CD4-positive, alpha-beta T cell (primary cell): ENCODE measurements at regions not wholly inside any gene's neighbourhood (a gene's known extent, or its start where the extent isn't known, plus 50 kb on each side); places are given as distances from the start of the nearest gene placed in this dataset.
A peak's percentile ranks its signal among the peaks of the same experiment; 100 is the strongest.

Experiments used
- ATAC-seq: fragments of 200-7000 bp; cut with Tn5 transposase; one replicate; pipeline ENCODE4 v1.10.0; 2022; ENCODE audit warnings: mild to moderate bottlenecking; ENCODE audit not compliant: poor library complexity
- CTCF ChIA-PET: fragments of 350-600 bp; sonication (Branson Sonifier 250); formaldehyde crosslinking; loops from one replicate; lab custom pipeline; 2021; ENCODE audit warnings: antibody characterized with exemption, inconsistent platforms; lab: Charles Lee
- POLR2A ChIA-PET: fragments of 350-600 bp; sonication (Branson Sonifier 250); formaldehyde crosslinking; loops from one replicate; lab custom pipeline; 2021; ENCODE audit warnings: antibody characterized with exemption, inconsistent platforms; lab: Charles Lee
- DNase-seq, 14 experiments: peaks; one replicate each; pipeline ENCODE4 v3.0.0-alpha.2; 2013 to 2020; ENCODE audit warnings: mixed read lengths in 2 of 14
- H3K27ac ChIP-seq, 2 donors: one replicate each; pipeline versions ENCODE4 v1.5.1 to v1.7.0; 2013; ENCODE audit warnings: low read length in 2 of 2, low read depth in 1 of 2, mild to moderate bottlenecking in 1 of 2
- H3K27me3 ChIP-seq, 2 experiments: 1 replicate in 1 of 2; 2 replicates in 1 of 2; pipeline versions ENCODE4 v1.6.1 to v1.7.0; 2013; ENCODE audit warnings: low read length in 2 of 2, control low read depth in 1 of 2, mild to moderate bottlenecking in 1 of 2, moderate library complexity in 1 of 2; ENCODE audit not compliant: insufficient read depth in 2 of 2, control insufficient read depth in 1 of 2
- H3K36me3 ChIP-seq: one replicate; pipeline ENCODE4 v1.6.1; 2013; ENCODE audit warnings: low read length, control low read depth; ENCODE audit not compliant: insufficient read depth
- H3K4me1 ChIP-seq: one replicate; pipeline ENCODE4 v1.6.1; 2013; ENCODE audit warnings: low read length, control low read depth; ENCODE audit not compliant: insufficient read depth
- H3K4me3 ChIP-seq: one replicate; pipeline ENCODE4 v1.5.1; 2013; ENCODE audit warnings: mild to moderate bottlenecking, low read length, moderate library complexity
- H3K9me3 ChIP-seq, 2 experiments: 1 replicate in 1 of 2; 2 replicates in 1 of 2; pipeline versions ENCODE4 v1.6.1 to v1.7.0; 2013; ENCODE audit warnings: low read length in 2 of 2, mild to moderate bottlenecking in 2 of 2, control low read depth in 1 of 2, moderate library complexity in 1 of 2; ENCODE audit not compliant: control insufficient read depth in 1 of 2, insufficient read depth in 1 of 2
- H3K27ac Mint-ChIP-seq: one replicate; pipeline ENCODE4 v1.8.0; 2020; ENCODE audit warnings: mixed read lengths
- H3K27me3 Mint-ChIP-seq: one replicate; pipeline ENCODE4 v1.8.0; 2021; ENCODE audit warnings: mixed read lengths
- H3K36me3 Mint-ChIP-seq: one replicate; pipeline ENCODE4 v1.8.0; 2021; ENCODE audit warnings: low read depth, mixed read lengths
- H3K4me1 Mint-ChIP-seq: one replicate; pipeline ENCODE4 v1.8.0; 2021; ENCODE audit warnings: low read depth, mixed read lengths
- H3K4me3 Mint-ChIP-seq: one replicate; pipeline ENCODE4 v1.8.0; 2020; ENCODE audit warnings: mild to moderate bottlenecking, mixed read lengths
- H3K9me3 Mint-ChIP-seq: one replicate; pipeline ENCODE4 v1.8.0; 2020; ENCODE audit warnings: mixed read lengths
- intact Hi-C, 2 experiments: fragments of 100-400 bp; cut with DNase I in 1 of 2; cut with micrococcal nuclease in 1 of 2; formaldehyde crosslinking; loops; one replicate each; pipeline versions ENCODE4 v1.15.1 to v1.9.0; 2023 to 2025; cut with DNase I, micrococcal nuclease
- TF ChIP-seq, protein P1 (sequence below): fragments of 200-600 bp; IDR thresholded peaks from one replicate; pipeline ENCODE4 v1.8.0; 2022; ENCODE audit warnings: antibody characterized with exemption, mild to moderate bottlenecking

GRCh38 chr2:8494151-8494550, 187.7 kb upstream of the ID2 start:
- no peak overlapping the region for H3K27ac Mint-ChIP-seq

GRCh38 chr2:8494589-8494988, 187.3 kb upstream of the ID2 start:
- Histone ChIP-seq H3K27me3 (no peaks in the 10 kb centered on the region), H3K36me3 (no peaks in the 10 kb centered on the region), H3K4me1 (peaks cover 11% of the 10 kb centered on the region), H3K4me3 (no peak overlapping the region), H3K27ac (no peak overlapping the region), H3K9me3 (no peaks in the 10 kb centered on the region)
- ATAC-seq (no peak), DNase-seq (no peak)
- Mint-ChIP-seq H3K4me3 (no peak overlapping the region), H3K4me1 (peaks cover 8% of the 10 kb centered on the region), H3K9me3 (no peaks in the 10 kb centered on the region), H3K36me3 (no peaks in the 10 kb centered on the region), H3K27ac (no peak overlapping the region), H3K27me3 (no peaks in the 10 kb centered on the region)
- TF ChIP-seq, protein P1, sequence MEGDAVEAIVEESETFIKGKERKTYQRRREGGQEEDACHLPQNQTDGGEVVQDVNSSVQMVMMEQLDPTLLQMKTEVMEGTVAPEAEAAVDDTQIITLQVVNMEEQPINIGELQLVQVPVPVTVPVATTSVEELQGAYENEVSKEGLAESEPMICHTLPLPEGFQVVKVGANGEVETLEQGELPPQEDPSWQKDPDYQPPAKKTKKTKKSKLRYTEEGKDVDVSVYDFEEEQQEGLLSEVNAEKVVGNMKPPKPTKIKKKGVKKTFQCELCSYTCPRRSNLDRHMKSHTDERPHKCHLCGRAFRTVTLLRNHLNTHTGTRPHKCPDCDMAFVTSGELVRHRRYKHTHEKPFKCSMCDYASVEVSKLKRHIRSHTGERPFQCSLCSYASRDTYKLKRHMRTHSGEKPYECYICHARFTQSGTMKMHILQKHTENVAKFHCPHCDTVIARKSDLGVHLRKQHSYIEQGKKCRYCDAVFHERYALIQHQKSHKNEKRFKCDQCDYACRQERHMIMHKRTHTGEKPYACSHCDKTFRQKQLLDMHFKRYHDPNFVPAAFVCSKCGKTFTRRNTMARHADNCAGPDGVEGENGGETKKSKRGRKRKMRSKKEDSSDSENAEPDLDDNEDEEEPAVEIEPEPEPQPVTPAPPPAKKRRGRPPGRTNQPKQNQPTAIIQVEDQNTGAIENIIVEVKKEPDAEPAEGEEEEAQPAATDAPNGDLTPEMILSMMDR = no peak
- ChIA-PET POLR2A (no interaction called here), CTCF (no interaction called here)
- intact Hi-C loops = no loop called here

More at GRCh38 chr2:8494151-8494550, 187.7 kb upstream of the ID2 start:
- no peak overlapping the region for H3K4me3 ChIP-seq
- Mint-ChIP-seq H3K36me3 (no peaks in the 10 kb centered on the region), H3K27me3 (no peaks in the 10 kb centered on the region), H3K4me3 (no peak overlapping the region), H3K4me1 (peaks cover 13% of the 10 kb centered on the region), H3K9me3 (no peaks in the 10 kb centered on the region)
- no peaks in the 10 kb centered on the region for H3K36me3 ChIP-seq
- no peak overlapping the region for H3K27ac ChIP-seq
- DNase-seq = peak in 1 of 14 experiments; percentile 17
- ChIA-PET CTCF (no interaction called here), POLR2A (no interaction called here)
- H3K9me3 ChIP-seq = no peaks in the 10 kb centered on the region
- H3K27me3 ChIP-seq = no peaks in the 10 kb centered on the region
- ATAC-seq = no peak
- intact Hi-C loops = no loop called here
- TF ChIP-seq, protein P1 = no peak
- H3K4me1 ChIP-seq = peaks cover 15% of the 10 kb centered on the region

DNA sequence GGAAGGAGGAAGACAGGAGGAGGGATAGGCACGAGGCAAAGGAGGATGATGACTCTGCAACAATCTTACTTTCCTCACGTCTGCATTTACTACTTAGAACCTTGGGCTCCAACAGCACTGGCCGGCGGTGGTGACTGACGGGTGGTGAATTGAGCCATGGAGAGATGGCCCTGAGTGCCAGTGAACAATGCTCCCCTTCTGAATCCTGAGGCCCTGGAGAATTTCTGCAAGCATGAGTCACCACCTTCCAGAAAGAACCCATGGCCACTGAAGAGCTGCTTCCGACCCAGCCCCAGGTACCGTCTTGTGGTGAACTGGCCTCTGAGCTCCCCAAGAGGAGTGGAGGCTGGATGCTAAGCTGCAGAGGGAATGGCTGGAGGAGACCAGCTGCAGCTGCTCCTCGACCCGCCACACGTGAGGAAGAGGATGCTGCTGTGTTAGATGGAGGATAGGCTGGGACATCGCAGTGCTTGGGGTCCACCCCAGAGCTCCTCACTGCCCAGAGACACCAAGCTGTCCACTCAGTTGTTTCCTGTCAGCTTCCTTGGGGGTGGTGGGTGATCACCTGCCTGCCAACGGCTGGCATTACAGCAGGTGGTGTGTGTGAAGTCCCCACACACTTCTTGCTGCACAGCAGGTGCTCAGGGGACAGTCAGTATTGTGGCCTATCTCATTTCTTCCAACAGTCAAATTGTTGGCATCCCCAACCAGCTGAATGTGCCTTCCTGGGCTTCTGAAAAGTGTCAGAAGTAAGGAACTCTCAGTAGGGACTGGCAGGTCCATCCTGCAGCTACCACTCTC, 186.5 kb upstream of the ID2 start:
- no peaks in the 10 kb centered on the region for H3K9me3 ChIP-seq
- no peak for ATAC-seq
- Mint-ChIP-seq H3K4me3 (no peak overlapping the region), H3K36me3 (no peaks in the 10 kb centered on the region), H3K4me1 (peaks cover 4% of the 10 kb centered on the region), H3K27me3 (no peaks in the 10 kb centered on the region), H3K27ac (no peak overlapping the region), H3K9me3 (no peaks in the 10 kb centered on the region)
- TF ChIP-seq, protein P1 = no peak
- ChIA-PET CTCF (interaction anchor here (1.1 kb wide), 1 partner anchor 61 kb away, joined by 3 read pairs; no protein-coding TSS in a partner anchor), POLR2A (no interaction called here)
- H3K36me3 ChIP-seq = no peaks in the 10 kb centered on the region
- H3K4me1 ChIP-seq = peaks cover 3% of the 10 kb centered on the region
- no peak overlapping the region for H3K27ac ChIP-seq
- no peak overlapping the region for H3K4me3 ChIP-seq
- peak in 1 of 14 experiments; percentile 24 for DNase-seq
- H3K27me3 ChIP-seq = no peaks in the 10 kb centered on the region
- intact Hi-C loops = no loop called here
